ENCODE measurements at regions not wholly inside any gene's neighbourhood (a gene's known extent, or its start where the extent isn't known, plus 50 kb on each side); places are given as distances from the start of the nearest gene placed in this dataset.

- H3K4me3 ChIP-seq (ENCODE audit: low read depth, low read length): no peak overlapping the region
- no peak for TF ChIP-seq CTCF (IDR thresholded peaks at IDR 0.05; ENCODE audit: borderline replicate concordance, insufficient read depth, low read depth, low read length)
Observed at GRCh38 chrX:129034196-129034595, 489.1 kb downstream of the SMARCA1 start.

GRCh38 chrX:129026202-129026601, 497.1 kb downstream of the SMARCA1 start:
- H3K4me3 ChIP-seq (ENCODE audit: low read depth, low read length): no peak overlapping the region
- no peak for TF ChIP-seq CTCF (IDR thresholded peaks at IDR 0.05; ENCODE audit: borderline replicate concordance, insufficient read depth, low read depth, low read length)

- H3K4me3 ChIP-seq (ENCODE audit: low read depth, low read length): no peak overlapping the region
- no peak for TF ChIP-seq CTCF (IDR thresholded peaks at IDR 0.05; ENCODE audit: borderline replicate concordance, insufficient read depth, low read depth, low read length)
Observed at GRCh38 chrX:129025376-129025775, 497.9 kb downstream of the SMARCA1 start.

GRCh38 chrX:129019412-129019811, 503.9 kb downstream of the SMARCA1 start:
- TF ChIP-seq CTCF (IDR thresholded peaks at IDR 0.05; ENCODE audit: borderline replicate concordance, insufficient read depth, low read depth, low read length): no peak

GRCh38 chrX:129015381-129015780, 507.9 kb downstream of the SMARCA1 start:
- H3K4me3 ChIP-seq (ENCODE audit: low read depth, low read length): no peak overlapping the region
- TF ChIP-seq CTCF (IDR thresholded peaks at IDR 0.05; ENCODE audit: borderline replicate concordance, insufficient read depth, low read depth, low read length): no peak

More at GRCh38 chrX:129019412-129019811, 503.9 kb downstream of the SMARCA1 start:
- no peak overlapping the region for H3K4me3 ChIP-seq (ENCODE audit: low read depth, low read length)

GRCh38 chrX:129013574-129013973, 509.7 kb downstream of the SMARCA1 start:
- H3K4me3 ChIP-seq (ENCODE audit: low read depth, low read length): no peak overlapping the region
- TF ChIP-seq CTCF (IDR thresholded peaks at IDR 0.05; ENCODE audit: borderline replicate concordance, insufficient read depth, low read depth, low read length): no peak

GRCh38 chrX:129007631-129008030, 515.7 kb downstream of the SMARCA1 start:
- H3K4me3 ChIP-seq (ENCODE audit: low read depth, low read length): no peak overlapping the region
- no peak for TF ChIP-seq CTCF (IDR thresholded peaks at IDR 0.05; ENCODE audit: borderline replicate concordance, insufficient read depth, low read depth, low read length)
